ENCODE measurements at regions not wholly inside any gene's neighbourhood (a gene's known extent, or its start where the extent isn't known, plus 50 kb on each side); places are given as distances from the start of the nearest gene placed in this dataset.

DNA sequence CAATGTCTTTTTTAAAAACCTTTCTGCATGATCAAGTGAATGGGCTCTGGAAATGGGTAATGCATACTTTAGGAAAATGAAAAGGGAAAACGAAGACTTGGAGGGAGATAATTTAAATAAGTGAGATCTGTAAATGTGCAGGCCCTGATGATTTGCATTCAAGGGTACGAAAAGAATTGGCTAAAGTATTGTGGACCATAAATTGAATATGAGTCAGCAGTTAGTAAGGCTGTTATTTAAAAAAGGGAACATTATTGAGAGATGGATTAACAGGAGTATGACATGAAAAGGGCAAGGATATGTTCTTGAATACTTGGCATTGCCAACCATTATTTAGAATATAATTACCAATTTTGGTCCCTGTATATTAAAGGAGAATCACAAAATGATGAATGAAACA is 125.5 kb downstream of the GPAT3 start:
- TF ChIP-seq FOXP2 (optimal IDR thresholded peaks at IDR 0.05; ENCODE audit: borderline replicate concordance, extremely low read depth, extremely low read length, insufficient read depth) (no peak), REST (IDR thresholded peaks at IDR 0.05; ENCODE audit: insufficient read depth in 1 of 2, low read depth in 2 of 2, low read length in 2 of 2) (no peak), POLR2AphosphoS5 (IDR thresholded peaks at IDR 0.05; ENCODE audit: low read depth, low read length) (no peak)

All from PFSK-1 (cell line).